ENCODE measurements at regions not wholly inside any gene's neighbourhood (a gene's known extent, or its start where the extent isn't known, plus 50 kb on each side); places are given as distances from the start of the nearest gene placed in this dataset.

DNA sequence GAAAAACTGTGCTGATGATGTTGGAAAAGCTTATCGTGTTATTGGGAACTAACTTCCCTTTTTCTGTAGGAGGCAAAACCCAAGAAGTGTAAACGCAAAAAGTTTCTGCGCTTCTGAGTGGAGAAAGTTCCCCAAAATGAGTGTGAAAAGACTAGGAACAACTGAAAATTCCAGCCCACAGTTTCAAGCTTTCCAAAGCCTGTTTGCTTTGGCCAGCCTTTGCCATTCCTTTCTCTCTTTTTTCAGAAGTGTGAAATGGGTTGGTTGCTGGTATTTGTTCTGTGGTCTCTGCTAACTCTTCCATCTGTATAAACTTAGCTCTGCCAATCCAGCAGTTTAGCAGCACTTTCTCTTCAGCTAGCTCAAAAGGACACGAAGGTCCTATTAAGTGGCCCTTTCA lies 491.3 kb downstream of the MAFB start:
- Histone ChIP-seq H3K27ac (no peak overlapping the region), H3K4me1 (ENCODE audit: insufficient read depth) (peaks cover 3% of the 10 kb centered on the region), H3K36me3 (no peaks in the 10 kb centered on the region), H3K27me3 (no peaks in the 10 kb centered on the region), H3K4me3 (no peak overlapping the region), H3K9me3 (no peaks in the 10 kb centered on the region)
- no peak for DNase-seq
- intact Hi-C loops (cut with DNase I), result no loop called here
- no peak for TF ChIP-seq CTCF (IDR thresholded peaks at IDR 0.05)
- TF ChIP-seq EP300 (IDR thresholded peaks at IDR 0.05), result no peak
- no peak for TF ChIP-seq POLR2A (IDR thresholded peaks at IDR 0.05)
- WGBS, 3 donors, result 38 to 66% (median 50%) methylated on average over 4 of the region's 4 CpGs

- WGBS, 3 donors, result 11 to 49% (median 32%) methylated on average over 2 of the region's 2 CpGs
- no peak overlapping the region for H3K4me3 ChIP-seq
- no peaks in the 10 kb centered on the region for H3K36me3 ChIP-seq
- no peak overlapping the region for H3K27ac ChIP-seq
- intact Hi-C loops (cut with DNase I), result no loop called here
- H3K4me1 ChIP-seq (ENCODE audit: insufficient read depth), result peaks cover 3% of the 10 kb centered on the region
- DNase-seq, result no peak
- H3K27me3 ChIP-seq, result no peaks in the 10 kb centered on the region
- H3K9me3 ChIP-seq, result no peaks in the 10 kb centered on the region
- TF ChIP-seq CTCF (IDR thresholded peaks at IDR 0.05), result no peak
- no peak for TF ChIP-seq EP300 (IDR thresholded peaks at IDR 0.05)
- no peak for TF ChIP-seq POLR2A (IDR thresholded peaks at IDR 0.05)
These were observed 492.1 kb downstream of the MAFB start for GRCh38 chr20:40196846-40197436.

DNA sequence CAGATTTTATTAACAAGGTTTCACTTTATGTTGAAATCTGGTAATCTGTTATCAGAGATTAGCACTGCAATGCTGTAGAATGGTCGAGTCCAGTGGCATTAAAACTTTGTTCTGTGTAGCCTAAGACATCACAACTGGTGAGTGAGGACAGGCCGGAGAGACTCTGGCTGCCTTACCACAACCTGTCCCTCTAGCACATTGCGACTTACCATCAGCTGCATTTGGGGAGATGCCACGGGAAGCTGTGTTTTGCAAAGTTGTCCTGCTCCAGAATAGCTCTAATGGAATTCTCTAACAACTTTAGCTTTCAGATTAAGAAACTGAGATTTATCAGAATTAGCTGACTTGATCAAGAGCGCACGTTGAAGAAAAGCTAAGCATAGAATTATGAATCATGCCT lies 493.3 kb downstream of the MAFB start:
- Histone ChIP-seq H3K36me3 (no peaks in the 10 kb centered on the region), H3K27me3 (no peaks in the 10 kb centered on the region), H3K4me3 (no peak overlapping the region), H3K27ac (no peak overlapping the region), H3K9me3 (no peaks in the 10 kb centered on the region), H3K4me1 (ENCODE audit: insufficient read depth) (peaks cover 6% of the 10 kb centered on the region)
- TF ChIP-seq EP300 (IDR thresholded peaks at IDR 0.05) (no peak), CTCF (IDR thresholded peaks at IDR 0.05) (no peak), POLR2A (IDR thresholded peaks at IDR 0.05) (no peak)
- 83 to 92% (median 84%) methylated on average over 6 of the region's 6 CpGs for WGBS, 3 donors
- intact Hi-C loops (cut with DNase I), result no loop called here
- no peak for DNase-seq

- Histone ChIP-seq H3K27ac (no peak overlapping the region), H3K4me1 (ENCODE audit: insufficient read depth) (peaks cover 3% of the 10 kb centered on the region), H3K36me3 (no peaks in the 10 kb centered on the region), H3K4me3 (no peak overlapping the region), H3K9me3 (no peaks in the 10 kb centered on the region), H3K27me3 (no peaks in the 10 kb centered on the region)
- intact Hi-C loops (cut with DNase I), result no loop called here
- no peak for DNase-seq
- TF ChIP-seq EP300 (IDR thresholded peaks at IDR 0.05), result no peak
- no peak for TF ChIP-seq CTCF (IDR thresholded peaks at IDR 0.05)
- TF ChIP-seq POLR2A (IDR thresholded peaks at IDR 0.05), result no peak
These were observed 496.5 kb downstream of the MAFB start for GRCh38 chr20:40192529-40192928.

All from ovary (tissue), 7 donors.